HG03442 (cell line): ENCODE measurements at regions not wholly inside any gene's neighbourhood (a gene's known extent, or its start where the extent isn't known, plus 50 kb on each side); places are given as distances from the start of the nearest gene placed in this dataset.

Experiments used
- ATAC-seq: cut with Tn5 transposase; IDR thresholded peaks from one replicate; pipeline ENCODE4 v1.9.1; 2021; ENCODE audit warnings: mild to moderate bottlenecking, moderate library complexity; ENCODE audit not compliant: unreplicated experiment

DNA sequence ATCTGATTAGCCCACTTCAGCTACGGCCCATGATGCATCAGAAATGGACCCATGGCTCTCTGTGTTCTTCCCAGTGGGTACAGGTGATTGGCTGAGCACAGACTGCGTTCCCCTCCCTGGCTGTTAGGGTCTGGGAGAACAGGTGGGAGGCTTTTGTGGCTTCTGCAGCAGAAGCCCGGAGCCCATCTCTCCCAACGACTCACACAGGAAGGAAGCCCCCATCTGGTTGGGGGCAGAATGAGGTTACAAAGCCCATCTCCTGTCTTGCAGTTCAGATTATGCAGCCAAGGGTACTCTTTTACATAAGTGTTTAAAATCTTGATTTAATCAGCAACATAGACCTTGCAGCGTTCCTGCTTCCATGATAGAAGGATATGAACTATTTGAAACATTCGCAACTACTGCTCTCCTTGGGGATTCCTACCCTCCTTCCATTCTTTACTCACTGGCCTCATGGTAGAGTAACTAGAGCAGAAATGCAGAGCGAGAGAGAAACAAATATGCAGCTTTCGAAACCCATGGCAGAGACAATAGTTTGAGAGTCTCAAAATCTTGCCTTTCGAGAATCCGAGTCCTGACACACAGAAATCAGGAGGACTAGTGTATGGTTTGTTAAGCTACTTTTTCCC, 291.3 kb downstream of the TLE3 start:
- no peak for ATAC-seq

DNA sequence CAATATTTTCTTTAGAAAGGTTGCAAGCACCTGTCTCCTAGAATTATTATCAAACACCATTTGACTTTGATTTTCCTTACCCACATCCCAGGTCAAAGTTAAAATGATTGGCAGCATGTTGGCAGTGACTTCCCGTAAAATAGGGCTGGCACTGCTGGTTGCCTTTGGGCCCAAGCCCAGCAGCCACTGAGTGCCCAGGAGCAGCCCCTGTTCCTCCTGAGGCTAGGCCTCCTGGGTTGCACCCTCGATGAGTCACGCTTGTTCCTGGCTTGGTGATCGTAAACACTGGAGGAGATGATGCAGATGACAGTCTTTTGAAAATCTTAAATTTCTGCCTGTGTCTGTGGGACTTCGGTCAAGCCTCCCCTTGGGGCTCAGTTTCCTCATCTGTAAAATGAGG, 290.0 kb downstream of the TLE3 start:
- no peak for ATAC-seq

DNA sequence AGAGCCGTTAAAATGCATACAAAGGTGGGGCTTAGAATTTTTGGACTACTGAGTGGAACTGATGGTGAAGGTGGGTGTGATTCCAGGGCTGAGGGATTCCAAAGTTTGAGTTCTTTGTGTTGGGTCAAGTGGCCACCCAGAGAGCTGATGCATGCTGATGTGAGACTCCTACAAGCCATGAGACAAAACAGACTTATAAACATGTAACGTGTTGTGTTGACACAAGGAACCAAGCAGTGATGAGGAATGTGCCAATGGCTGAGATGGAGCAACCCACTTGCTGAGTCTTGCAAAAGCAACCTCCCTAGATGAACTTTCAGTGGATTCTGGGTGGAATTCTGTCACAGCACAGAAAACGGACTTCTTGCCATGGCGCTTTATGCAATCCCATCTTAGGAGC, 289.0 kb downstream of the TLE3 start:
- no peak for ATAC-seq

DNA sequence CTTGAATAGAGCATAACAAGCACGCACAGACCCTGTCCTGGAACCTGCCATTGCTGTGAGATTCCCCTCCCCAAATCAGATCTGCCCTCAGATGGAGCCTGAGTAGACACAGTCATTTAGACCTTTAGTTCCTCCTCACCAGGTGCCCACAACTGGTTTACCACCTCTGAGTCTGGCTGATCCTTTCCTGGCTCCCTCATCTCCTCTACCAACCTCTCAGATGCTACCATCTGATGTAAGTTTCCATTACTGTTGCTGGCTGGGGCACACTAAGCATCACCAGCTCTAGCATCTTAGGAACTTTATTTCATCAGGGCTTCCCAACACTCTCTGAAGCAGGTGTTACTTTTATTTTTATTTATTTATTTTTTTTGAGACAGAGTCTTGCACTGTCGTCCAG, 288.3 kb downstream of the TLE3 start:
- ATAC-seq: no peak

DNA sequence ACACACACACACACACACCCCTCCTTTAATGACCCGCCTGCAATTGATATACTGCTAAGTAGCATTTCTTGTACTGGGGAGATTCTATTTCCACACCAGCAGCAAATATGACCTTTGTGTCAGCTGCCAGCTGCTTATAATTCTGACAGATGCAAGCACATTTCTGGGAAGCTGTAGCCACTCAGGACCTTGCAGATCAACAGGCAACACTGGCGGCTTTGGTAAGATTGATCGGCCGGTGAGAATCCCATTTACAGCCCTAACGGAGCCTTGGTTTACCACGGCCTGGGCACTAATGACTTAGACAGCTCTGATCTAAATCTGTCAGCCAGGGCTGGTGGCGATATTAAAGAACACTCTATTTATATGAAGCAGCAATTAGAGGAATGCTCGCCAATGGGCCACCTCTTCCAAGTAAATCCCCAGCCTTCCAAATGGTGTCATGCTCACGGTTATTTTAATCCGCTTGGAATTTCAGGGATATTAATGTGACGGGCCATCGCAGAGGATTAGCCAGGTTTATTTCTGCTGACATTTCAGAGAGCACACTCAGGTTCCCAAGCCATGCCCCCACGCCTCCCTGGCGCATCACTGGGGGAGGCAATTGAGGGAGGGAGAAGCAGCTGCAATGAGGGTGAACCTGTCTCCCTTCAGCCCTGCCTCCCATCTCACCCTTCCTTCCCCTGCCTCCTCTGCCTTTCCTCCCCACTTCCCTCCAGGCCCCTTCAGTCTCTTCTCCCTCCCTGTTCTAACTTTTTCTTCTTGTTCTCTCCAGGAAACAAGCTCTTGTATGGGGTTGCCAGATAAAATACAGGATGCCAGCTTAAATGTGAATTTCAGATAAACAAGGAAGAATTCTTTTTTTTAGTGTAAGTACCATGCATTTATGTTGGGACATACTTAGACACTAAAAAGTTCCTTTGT, 287.0 kb downstream of the TLE3 start:
- no peak for ATAC-seq

DNA sequence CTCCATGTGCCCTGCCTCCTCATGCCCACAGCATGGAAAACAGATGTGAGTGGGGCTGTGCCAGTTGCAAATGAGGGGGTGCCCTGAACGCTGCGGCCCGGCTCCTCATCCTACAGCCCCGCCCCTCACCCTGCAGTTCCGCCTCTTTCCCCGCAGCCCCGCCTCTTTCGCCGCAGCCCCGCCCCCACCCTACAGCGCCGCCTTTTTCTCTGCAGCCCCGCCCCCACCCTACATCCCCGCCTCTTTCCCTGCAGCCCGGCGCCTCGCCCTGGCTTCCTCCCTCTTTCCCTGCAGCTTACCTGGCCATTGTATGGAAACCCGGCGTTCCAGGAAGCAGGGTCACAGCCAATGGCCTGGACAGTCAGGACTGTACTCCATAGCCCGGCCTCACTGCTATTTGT, 284.9 kb downstream of the TLE3 start:
- no peak for ATAC-seq

DNA sequence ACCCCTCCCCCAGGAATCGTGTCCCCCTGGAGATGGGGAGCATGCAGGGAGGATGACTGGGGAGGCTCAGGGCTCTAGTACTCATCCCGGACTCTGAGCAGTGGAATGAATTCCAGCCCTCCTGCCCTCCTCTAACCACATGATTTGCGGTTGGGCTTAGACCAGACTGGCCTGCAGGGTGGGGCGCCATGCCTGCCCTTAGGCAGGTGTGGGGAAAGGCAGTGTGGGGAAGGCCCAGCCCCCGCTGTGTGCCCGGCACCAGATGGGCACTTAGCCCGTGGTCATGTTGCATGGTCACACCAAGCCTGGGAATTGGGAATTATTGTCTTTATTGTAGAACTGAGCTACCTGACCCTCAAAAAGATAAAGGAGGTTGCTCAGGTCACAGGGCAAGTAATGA, 283.8 kb downstream of the TLE3 start:
- no peak for ATAC-seq

DNA sequence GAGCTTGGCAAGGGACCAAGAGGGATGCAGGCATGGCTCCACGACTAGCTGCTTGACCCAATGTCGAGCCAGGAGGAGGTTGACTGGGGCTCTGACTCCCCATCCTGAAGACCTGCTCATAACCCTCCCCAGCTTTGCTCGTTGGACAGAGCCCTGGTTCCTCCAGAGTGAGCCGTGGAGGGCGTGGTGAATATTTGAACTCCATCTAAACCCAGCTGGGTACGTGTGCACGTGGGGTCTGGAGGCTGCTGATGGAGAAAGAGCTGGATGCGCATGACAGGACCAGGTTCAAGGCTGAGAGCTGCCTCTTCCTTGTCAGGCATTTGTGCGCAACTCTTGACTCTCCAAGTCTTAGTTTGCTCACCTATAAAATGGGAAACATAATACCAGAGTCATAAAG, 282.8 kb downstream of the TLE3 start:
- ATAC-seq: no peak

DNA sequence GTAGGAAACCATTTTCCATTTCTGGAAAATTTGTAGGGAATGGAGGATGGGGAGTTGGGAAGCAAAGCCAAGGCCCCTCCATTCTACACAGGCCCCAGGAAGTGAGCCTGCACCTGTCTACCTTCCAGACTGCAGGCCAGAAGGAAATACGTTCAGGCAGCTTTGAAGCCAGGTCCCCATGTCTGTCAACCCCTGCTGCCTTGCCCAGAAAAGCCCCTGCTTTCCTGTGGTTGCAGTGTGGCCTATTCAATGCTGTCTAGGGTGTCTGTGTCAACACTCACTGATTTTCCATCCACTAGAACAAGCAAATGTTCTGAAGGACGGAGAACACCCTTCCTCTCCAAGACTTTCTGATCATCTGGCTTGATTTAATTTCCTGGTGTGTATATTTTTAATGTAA, 281.9 kb downstream of the TLE3 start:
- no peak for ATAC-seq

DNA sequence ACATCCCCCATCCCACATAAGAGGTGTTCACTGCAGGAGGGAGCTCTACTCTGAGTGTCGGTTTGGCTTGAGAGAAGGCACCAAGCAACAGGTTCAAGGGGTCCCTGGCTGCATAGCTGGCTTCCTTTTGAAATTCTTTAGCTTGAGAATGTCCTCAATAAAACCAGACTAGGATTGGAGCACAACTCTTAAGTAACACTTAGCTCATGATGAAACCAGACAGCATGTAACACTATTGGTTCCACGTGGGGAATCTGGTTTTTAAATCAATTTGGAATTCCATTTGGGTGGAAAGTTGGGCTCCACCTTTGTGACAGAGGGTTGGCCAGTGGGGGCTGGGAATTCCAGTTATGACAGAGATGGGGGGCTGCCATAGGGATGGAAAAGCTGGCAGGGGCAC, 281.2 kb downstream of the TLE3 start:
- ATAC-seq: no peak

DNA sequence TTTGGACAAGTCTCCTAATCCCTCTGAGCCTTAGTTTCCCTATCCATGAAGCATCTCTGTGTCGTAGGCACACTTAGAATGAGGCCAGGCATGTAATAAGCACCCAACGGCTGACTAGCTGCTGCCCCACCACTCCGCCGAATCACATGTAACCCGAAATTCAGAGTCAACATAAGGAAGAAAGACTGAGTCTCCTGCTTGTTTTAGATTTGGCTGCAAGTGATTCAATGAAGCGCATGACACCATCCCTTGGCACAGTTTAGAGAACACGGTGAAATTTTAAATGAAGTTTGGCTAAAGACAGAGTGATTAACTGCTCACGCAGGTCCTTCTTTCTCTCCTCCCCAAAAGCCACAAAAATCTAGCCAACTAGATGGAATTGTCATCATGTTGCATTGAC, 279.2 kb downstream of the TLE3 start:
- no peak for ATAC-seq

DNA sequence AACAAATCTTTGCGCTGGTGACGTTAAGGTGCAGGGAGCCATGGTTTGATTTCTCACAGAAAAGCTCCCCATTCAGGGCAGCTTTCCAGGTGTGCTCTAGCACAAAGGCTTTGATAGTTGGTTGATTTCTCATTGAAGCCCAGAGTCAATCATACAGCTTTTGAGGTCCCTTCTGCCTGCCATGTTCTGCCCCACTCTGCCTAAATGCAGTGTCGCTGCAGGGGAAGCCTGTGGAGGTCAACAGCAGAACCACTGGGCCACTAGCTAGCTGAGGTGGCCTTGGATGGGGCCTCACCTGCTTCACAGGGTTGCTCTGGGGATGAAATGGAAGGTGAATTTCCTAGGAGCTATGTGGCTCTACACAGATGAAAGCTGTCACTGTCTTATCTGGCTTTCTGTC, 278.3 kb downstream of the TLE3 start:
- no peak for ATAC-seq

DNA sequence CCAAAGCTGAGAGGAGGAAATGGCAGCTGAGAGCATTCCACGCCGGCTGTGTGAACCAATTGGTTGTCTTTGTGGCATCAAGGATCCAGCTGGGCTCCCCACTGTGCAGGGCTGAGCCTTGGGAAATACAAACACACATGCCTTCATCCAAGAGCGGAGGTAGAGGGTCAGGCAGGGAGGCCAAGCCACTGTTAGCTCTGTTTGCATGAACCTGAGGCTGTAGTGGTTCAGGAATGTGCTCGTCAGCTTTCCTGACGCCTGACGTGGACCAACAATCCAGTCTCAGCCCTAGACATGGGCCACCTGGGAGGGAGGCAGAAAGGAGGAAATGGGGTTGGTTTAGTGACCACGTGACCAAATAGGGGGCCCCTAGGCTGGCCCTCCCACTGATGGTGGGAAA, 276.9 kb downstream of the TLE3 start:
- ATAC-seq: no peak

DNA sequence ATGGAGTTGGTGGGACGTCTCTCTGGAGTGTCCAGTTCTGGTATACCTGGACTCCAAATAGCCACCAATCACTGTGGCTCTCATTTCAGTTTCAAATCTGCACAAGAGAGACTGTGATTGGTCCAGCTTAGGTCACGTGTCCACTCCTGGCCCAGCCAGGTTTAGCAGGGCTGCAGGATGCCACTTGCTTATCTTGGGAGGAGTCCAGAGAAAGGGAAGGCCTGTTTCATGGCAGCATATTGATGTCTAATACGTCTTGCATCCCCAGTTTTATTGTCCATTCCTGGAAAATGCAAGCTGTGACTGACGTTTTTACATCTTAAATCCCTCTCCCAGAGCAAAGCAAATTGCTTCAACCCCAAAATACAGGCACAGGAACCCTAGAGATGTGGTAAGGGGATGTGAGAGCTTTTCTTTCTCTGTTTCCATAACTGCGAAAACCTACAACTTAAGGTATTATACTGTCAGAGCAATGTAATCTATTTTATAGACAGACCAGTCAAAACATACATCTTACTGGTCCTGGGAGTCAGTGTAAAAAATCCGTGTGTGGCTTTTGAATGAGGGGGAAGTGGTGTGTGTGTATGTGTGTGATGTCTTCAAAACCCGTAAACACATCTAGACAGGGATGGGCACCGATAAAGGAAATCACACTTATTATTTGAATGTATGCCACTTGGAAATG, 274.4 kb downstream of the TLE3 start:
- ATAC-seq: no peak

DNA sequence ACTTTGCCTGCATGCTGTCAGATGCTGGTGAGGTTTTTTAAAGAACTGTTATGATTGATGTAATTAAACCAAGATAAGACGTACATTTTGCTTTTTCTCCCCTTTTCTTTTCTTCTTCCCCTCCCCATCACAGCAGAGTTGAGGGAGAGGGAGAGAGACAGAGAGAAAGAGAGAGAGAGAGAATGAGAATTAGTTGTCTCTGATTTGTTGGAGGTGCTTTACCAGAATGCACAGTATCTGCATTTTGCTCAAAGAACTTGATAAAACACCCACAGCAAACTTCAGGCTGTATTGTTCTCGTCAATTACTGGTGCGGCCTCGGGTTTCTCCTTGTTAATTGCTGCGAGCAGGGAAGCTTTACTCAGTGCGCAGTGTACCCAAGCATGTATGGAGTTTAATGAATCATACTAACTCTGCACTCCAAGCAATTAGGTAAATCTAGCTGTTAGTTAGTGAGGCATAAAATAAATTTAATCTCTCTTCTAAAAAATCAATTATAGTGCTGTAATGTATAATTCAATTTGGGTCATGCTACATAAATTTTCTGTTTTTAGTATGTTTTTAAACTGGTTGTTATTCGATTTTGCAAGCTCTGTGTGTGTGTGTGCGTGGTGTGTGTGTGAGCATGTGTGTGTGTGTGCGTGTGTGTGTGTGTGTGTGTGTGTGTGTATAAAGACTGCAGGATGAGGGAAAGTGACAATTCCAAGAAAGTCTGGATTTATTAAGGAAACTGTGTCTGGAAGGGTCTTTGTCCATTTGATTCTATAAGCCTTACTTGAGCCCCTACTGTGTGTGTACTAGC, 273.4 kb downstream of the TLE3 start:
- ATAC-seq: no peak

DNA sequence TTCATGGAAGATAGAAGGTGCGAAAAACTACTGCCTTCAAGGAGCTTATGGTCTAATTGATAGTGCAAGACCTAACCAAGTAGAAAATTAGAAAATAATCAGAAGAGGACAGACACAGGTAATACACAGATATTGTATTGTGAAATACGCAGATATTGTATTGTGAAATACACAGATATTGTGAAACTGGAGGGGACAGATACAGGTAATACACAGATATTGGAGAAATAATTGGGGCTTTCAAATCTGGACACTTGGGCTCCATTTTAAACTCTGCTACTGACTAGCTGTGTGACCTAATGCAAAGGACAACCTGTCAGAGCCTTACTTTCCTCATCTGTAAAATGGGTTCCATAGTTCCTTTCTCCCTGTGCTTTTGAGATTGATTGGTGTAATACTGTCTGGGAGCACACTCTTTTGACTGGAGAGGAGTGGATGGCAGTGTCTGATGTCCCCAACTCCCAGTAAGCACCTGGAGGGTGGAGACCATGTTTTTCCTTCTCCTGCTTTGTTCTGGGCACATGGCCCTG, 272.8 kb downstream of the TLE3 start:
- ATAC-seq: no peak

DNA sequence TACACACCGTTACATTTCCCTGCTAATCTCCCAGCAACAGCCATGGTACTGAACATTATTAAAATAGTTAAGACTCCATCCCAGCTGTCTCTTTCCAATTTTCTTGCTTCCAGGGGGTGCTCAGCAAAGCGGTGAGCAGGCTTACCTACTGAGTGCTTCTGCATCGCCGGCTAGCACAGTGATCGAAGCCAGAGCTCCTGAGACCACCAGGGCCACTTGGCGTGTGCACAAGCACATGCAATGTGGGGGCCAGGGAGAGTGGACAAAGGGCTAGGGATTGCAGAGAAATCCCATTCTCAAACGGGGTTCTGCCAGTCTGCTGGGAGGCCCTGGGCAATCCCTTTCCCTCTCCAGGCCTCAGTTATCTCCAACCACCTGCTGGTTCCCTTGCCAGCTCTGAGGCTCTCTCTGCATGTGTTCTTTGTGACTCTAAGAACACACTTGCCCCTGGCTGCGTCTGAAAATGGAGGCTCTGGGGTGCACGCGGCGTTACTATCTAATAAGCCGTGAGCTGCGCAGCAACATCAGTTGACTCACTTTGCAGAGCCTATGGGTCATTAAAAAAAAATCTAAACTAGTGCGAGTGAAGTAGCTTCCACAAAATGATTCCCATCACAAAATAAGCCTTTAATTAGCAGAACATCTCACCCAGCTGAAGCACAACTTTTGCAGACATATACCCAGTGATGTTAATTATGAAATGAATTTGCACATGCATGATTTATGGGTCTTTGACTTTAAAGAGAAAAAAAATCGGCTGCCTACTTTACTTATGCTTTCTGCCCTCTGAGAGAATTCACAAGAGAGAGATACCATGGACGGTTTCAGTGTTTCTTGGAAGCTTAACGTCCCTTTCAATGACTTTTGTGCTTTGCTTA, 271.5 kb downstream of the TLE3 start:
- ATAC-seq: no peak

DNA sequence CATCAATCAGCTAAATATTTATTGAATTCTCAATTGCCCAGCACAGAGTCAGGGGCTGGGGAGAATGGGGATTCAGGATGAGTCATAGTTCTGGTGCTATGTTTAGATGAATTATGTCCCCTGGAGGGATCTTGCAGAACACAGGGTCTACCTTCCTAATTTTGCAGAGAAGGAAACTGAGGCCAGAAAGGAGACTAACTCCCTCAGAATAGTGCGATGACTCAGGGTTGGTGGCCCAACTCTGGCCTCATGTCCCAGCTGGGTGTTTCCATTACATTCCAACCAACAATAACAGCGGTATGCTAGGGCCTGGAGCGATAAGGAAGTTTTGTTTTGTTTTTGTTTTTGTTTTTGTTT, 270.9 kb downstream of the TLE3 start:
- no peak for ATAC-seq

DNA sequence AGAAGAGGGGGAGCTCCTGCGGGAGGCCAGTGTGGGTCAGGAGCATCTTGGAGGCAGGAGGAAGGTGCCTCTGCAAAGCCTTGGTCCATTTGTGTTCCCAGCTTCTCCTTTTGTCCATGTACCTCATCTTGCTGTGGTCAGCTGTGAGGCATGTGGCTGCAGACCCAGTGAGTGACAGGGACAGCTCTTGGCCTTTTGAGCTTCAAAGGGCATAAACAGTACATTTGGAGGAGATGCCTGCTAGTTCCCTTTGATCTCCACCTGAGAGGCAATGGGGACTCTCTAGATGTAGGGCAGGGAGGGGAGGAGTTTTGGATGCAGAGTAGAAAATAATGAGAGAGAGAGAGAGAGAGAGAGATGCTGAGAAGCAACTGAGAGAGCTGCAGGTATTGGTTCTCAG, 270.0 kb downstream of the TLE3 start:
- no peak for ATAC-seq

DNA sequence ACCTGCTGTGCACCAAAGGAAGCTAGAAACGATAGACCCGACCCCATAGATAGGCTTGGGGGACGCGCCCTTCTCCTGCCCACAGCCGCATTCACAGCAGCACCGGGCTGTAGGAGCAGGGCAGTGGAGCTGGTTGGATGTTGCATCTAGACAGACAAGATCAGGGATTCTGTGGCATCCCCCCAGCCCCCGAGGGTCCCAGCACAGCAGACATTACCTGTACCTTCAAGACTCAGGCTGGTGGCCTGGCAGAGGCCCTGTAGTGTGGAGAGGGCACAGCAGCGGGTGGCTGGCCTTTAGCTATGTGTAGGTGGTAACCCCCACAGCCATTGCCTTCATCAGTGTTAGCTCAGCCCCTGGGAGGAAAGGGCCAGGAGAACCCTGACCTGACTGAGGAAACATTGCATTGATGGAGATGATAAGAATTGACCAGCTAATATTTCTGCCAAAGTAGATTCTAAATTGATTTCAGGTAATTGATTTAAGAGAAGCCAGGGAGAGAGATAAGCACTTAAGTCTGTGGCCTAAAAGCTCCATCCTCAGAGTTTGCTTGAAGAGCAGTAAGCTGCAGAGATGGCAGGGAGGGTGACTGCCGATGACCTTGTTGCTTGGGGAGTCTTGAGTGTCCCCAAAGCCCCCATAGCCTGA, 269.4 kb downstream of the TLE3 start:
- no peak for ATAC-seq
